Keratinocyte (primary cell): ENCODE measurements at regions not wholly inside any gene's neighbourhood (a gene's known extent, or its start where the extent isn't known, plus 50 kb on each side); places are given as distances from the start of the nearest gene placed in this dataset.
"Not testable (repeated sequence)": the region's sequence is repeated elsewhere in the genome, so short reads cannot be mapped to it uniquely, and the experiment has no call there.

Experiments
- DNase-seq: peaks from one replicate; pipeline ENCODE4 v3.0.0-alpha.2; 2011; ENCODE audit warnings: low read depth, missing footprints, low spot score
- FAIRE-seq: peaks from 2 replicates; lab custom pipeline; 2011; peaks lifted over from hg19 to GRCh38; lab: Jason Lieb, UNC
- H2AFZ ChIP-seq: 2 replicates; pipeline ENCODE4 v1.6.0; 2012; ENCODE audit warnings: low read length, control low read depth, inconsistent platforms; ENCODE audit not compliant: control insufficient read depth
- H3K27ac ChIP-seq: 2 replicates; pipeline ENCODE4 v1.5.1; 2011; ENCODE audit warnings: low read length; ENCODE audit not compliant: control insufficient read depth, insufficient read depth
- H3K27me3 ChIP-seq: 3 replicates; pipeline ENCODE4 v1.6.0; 2011; ENCODE audit warnings: low read length; ENCODE audit not compliant: control insufficient read depth, insufficient read depth; ENCODE audit errors: extremely low read depth
- H3K36me3 ChIP-seq, 2 experiments: 2 replicates in 1 of 2; 3 replicates in 1 of 2; pipeline ENCODE4 v1.5.1; 2011; ENCODE audit warnings: low read length in 2 of 2, mild to moderate bottlenecking in 1 of 2; ENCODE audit not compliant: control insufficient read depth in 2 of 2, insufficient read depth in 2 of 2; ENCODE audit errors: extremely low read depth in 1 of 2
- H3K4me1 ChIP-seq: 3 replicates; pipeline ENCODE4 v1.5.1; 2011; ENCODE audit warnings: low read length; ENCODE audit not compliant: control insufficient read depth, insufficient read depth; ENCODE audit errors: extremely low read depth
- H3K4me2 ChIP-seq: 3 replicates; pipeline ENCODE4 v1.6.0; 2011; ENCODE audit warnings: low read depth, low read length; ENCODE audit not compliant: control insufficient read depth, insufficient read depth; ENCODE audit errors: extremely low read depth
- H3K4me3 ChIP-seq, 3 experiments: fragments of 200-600 bp in 1 of 3; sonication (generic) in 1 of 3; 2 replicates in 2 of 3; 3 replicates in 1 of 3; pipeline ENCODE4 v1.5.1; 2011 to 2016; ENCODE audit warnings: low read length in 3 of 3, mild to moderate bottlenecking in 3 of 3, control low read depth in 2 of 3, inconsistent platforms in 1 of 3, low read depth in 1 of 3, mixed read lengths in 1 of 3, mixed run types in 1 of 3, moderate library complexity in 1 of 3; ENCODE audit not compliant: control insufficient read depth in 2 of 3, insufficient read depth in 2 of 3; ENCODE audit errors: extremely low read depth in 1 of 3
- H3K79me2 ChIP-seq: 2 replicates; pipeline ENCODE4 v1.6.0; 2012; ENCODE audit warnings: low read length; ENCODE audit not compliant: control insufficient read depth, insufficient read depth
- H3K9ac ChIP-seq: 3 replicates; pipeline ENCODE4 v1.6.0; 2011; ENCODE audit warnings: low read length; ENCODE audit not compliant: control insufficient read depth, insufficient read depth; ENCODE audit errors: extremely low read depth
- H3K9me1 ChIP-seq: 3 replicates; pipeline ENCODE4 v1.6.0; 2011; ENCODE audit warnings: low read length; ENCODE audit not compliant: control insufficient read depth, insufficient read depth; ENCODE audit errors: extremely low read depth
- H3K9me3 ChIP-seq: 2 replicates; pipeline ENCODE4 v1.5.1; 2012; ENCODE audit warnings: low read depth, low read length; ENCODE audit not compliant: control insufficient read depth
- H4K20me1 ChIP-seq: 3 replicates; pipeline ENCODE4 v1.6.0; 2011; ENCODE audit warnings: low read length; ENCODE audit not compliant: control insufficient read depth, insufficient read depth; ENCODE audit errors: extremely low read depth
- EZH2 ChIP-seq: IDR thresholded peaks from one replicate; pipeline ENCODE4 v1.6.1; 2012; ENCODE audit warnings: inconsistent platforms, mild to moderate bottlenecking, low read length, moderate library complexity
- dilution Hi-C: fragments of 300-500 bp; cut with MboI; formaldehyde crosslinking; loops from one replicate; pipeline ENCODE4 v1.7.0; 2020; ENCODE audit warnings: low sequenced_read_pairs; ENCODE audit not compliant: extremely low pct_ligation_motif_present
- TF ChIP-seq, protein P1 (sequence below), 3 experiments: IDR thresholded peaks in 1 of 3; conservative IDR thresholded peaks in 1 of 3; optimal IDR thresholded peaks in 1 of 3; 2 replicates in 2 of 3; 3 replicates in 1 of 3; pipeline versions ENCODE3 to v1.5.1; 2011; ENCODE audit warnings: low read length in 3 of 3, mild to moderate bottlenecking in 3 of 3, moderate library complexity in 2 of 3, control low read depth in 1 of 3, inconsistent platforms in 1 of 3; ENCODE audit not compliant: insufficient read depth in 2 of 3; ENCODE audit errors: extremely low read depth in 1 of 3

- no peaks in the 10 kb centered on the region for H3K79me2 ChIP-seq
- TF ChIP-seq, protein P1, sequence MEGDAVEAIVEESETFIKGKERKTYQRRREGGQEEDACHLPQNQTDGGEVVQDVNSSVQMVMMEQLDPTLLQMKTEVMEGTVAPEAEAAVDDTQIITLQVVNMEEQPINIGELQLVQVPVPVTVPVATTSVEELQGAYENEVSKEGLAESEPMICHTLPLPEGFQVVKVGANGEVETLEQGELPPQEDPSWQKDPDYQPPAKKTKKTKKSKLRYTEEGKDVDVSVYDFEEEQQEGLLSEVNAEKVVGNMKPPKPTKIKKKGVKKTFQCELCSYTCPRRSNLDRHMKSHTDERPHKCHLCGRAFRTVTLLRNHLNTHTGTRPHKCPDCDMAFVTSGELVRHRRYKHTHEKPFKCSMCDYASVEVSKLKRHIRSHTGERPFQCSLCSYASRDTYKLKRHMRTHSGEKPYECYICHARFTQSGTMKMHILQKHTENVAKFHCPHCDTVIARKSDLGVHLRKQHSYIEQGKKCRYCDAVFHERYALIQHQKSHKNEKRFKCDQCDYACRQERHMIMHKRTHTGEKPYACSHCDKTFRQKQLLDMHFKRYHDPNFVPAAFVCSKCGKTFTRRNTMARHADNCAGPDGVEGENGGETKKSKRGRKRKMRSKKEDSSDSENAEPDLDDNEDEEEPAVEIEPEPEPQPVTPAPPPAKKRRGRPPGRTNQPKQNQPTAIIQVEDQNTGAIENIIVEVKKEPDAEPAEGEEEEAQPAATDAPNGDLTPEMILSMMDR (optimal IDR thresholded peaks at IDR 0.05 in 1 of 3, IDR thresholded peaks at IDR 0.05 in 1 of 3, conservative IDR thresholded peaks at IDR 0.05 in 1 of 3; ENCODE audit: extremely low read depth in 1 of 3, insufficient read depth in 2 of 3, low read length in 3 of 3): no peak
- no peak for TF ChIP-seq EZH2
- H3K9me1 ChIP-seq: no peaks in the 10 kb centered on the region
- H2AFZ ChIP-seq: no peak overlapping the region
- no peak overlapping the region for H3K27ac ChIP-seq
- dilution Hi-C loops: no loop called here
- H3K4me2 ChIP-seq: no peak overlapping the region
- FAIRE-seq: no peak
- H3K27me3 ChIP-seq: no peaks in the 10 kb centered on the region
- DNase-seq: no peak
- no peaks in the 10 kb centered on the region for H3K4me1 ChIP-seq
- H3K9ac ChIP-seq: no peak overlapping the region
- no peaks in the 10 kb centered on the region for H3K9me3 ChIP-seq
- H3K36me3 ChIP-seq: no peaks in the 10 kb centered on the region
- no peaks in the 10 kb centered on the region for H4K20me1 ChIP-seq
- H3K4me3 ChIP-seq: no peak overlapping the region
Observed at GRCh38 chr11:134853992-134854991, 442.2 kb upstream of the B3GAT1 start.

GRCh38 chr11:134851503-134852224, 439.6 kb upstream of the B3GAT1 start:
- H3K36me3 ChIP-seq, H2AFZ ChIP-seq, H4K20me1 ChIP-seq, DNase-seq, H3K4me3 ChIP-seq, H3K9me3 ChIP-seq, dilution Hi-C loops, H3K9me1 ChIP-seq, FAIRE-seq, H3K27me3 ChIP-seq, H3K4me1 ChIP-seq, H3K4me2 ChIP-seq, H3K27ac ChIP-seq, H3K9ac ChIP-seq, H3K79me2 ChIP-seq: not testable (repeated sequence)
